ENCODE measurements at regions not wholly inside any gene's neighbourhood (a gene's known extent, or its start where the extent isn't known, plus 50 kb on each side); places are given as distances from the start of the nearest gene placed in this dataset.

GRCh38 chr6:84597238-84597875, 167.0 kb downstream of the TBX18 start:
- no peak for TF ChIP-seq POLR2A (IDR thresholded peaks at IDR 0.05; ENCODE audit: low read length)
- TF ChIP-seq GATA1 (IDR thresholded peaks at IDR 0.05; ENCODE audit: low read depth, low read length): no peak

All from erythroblast (primary cell).